CD8-positive, alpha-beta memory T cell (primary cell): ENCODE measurements at regions not wholly inside any gene's neighbourhood (a gene's known extent, or its start where the extent isn't known, plus 50 kb on each side); places are given as distances from the start of the nearest gene placed in this dataset.
A peak's percentile ranks its signal among the peaks of the same experiment; 100 is the strongest.
"Not testable (repeated sequence)": the region's sequence is repeated elsewhere in the genome, so short reads cannot be mapped to it uniquely, and the experiment has no call there.

ENCODE experiments used
- CTCF ChIA-PET: fragments of 350-600 bp; sonication (Branson Sonifier 250); formaldehyde crosslinking; loops from one replicate; lab custom pipeline; 2021; ENCODE audit warnings: antibody characterized with exemption; lab: Charles Lee
- POLR2A ChIA-PET: fragments of 350-600 bp; sonication (Branson Sonifier 250); formaldehyde crosslinking; loops from one replicate; lab custom pipeline; 2021; ENCODE audit warnings: antibody characterized with exemption; lab: Charles Lee
- DNase-seq, 5 donors: peaks; one replicate each; pipeline versions ENCODE4 v3.0.0 to v3.0.0-alpha.2; 2020 to 2022; ENCODE audit warnings: mixed read lengths in 1 of 5
- H3K27ac ChIP-seq: one replicate; pipeline ENCODE4 v1.7.0; 2013; ENCODE audit warnings: low read depth, mild to moderate bottlenecking, low read length, moderate library complexity
- H3K27me3 ChIP-seq: 2 replicates; pipeline ENCODE4 v1.7.0; 2013; ENCODE audit warnings: low read length, mild to moderate bottlenecking; ENCODE audit not compliant: insufficient read depth, poor library complexity, severe bottlenecking
- H3K36me3 ChIP-seq: 2 replicates; pipeline ENCODE4 v1.7.0; 2013; ENCODE audit warnings: mild to moderate bottlenecking, low read length, moderate library complexity; ENCODE audit not compliant: insufficient read depth
- H3K4me1 ChIP-seq: 2 replicates; pipeline ENCODE4 v1.7.0; 2013; ENCODE audit warnings: mild to moderate bottlenecking, low read length, moderate library complexity; ENCODE audit not compliant: insufficient read depth
- H3K4me3 ChIP-seq: 2 replicates; pipeline ENCODE4 v1.7.0; 2013; ENCODE audit warnings: mild to moderate bottlenecking, low read length
- H3K9me3 ChIP-seq: 2 replicates; pipeline ENCODE4 v1.7.0; 2013; ENCODE audit warnings: mild to moderate bottlenecking, low read length
- H3K27ac Mint-ChIP-seq, 8 donors: one replicate each; pipeline ENCODE4 v1.8.0; 2020 to 2021; ENCODE audit warnings: mixed read lengths in 8 of 8, mild to moderate bottlenecking in 6 of 8, inconsistent platforms in 3 of 8, moderate library complexity in 3 of 8
- H3K27me3 Mint-ChIP-seq, 2 donors: one replicate each; pipeline ENCODE4 v1.8.0; 2020 to 2021; ENCODE audit warnings: mixed read lengths in 2 of 2, mild to moderate bottlenecking in 1 of 2, moderate library complexity in 1 of 2
- H3K36me3 Mint-ChIP-seq, 3 donors: one replicate each; pipeline ENCODE4 v1.8.0; 2020 to 2021; ENCODE audit warnings: mixed read lengths in 3 of 3, inconsistent platforms in 1 of 3, mild to moderate bottlenecking in 1 of 3
- H3K4me1 Mint-ChIP-seq, 3 donors: one replicate each; pipeline ENCODE4 v1.8.0; 2020 to 2021; ENCODE audit warnings: mixed read lengths in 3 of 3, inconsistent platforms in 1 of 3, mild to moderate bottlenecking in 1 of 3
- H3K4me3 Mint-ChIP-seq, 7 donors: one replicate each; pipeline ENCODE4 v1.8.0; 2020 to 2021; ENCODE audit warnings: mixed read lengths in 7 of 7, mild to moderate bottlenecking in 6 of 7, moderate library complexity in 4 of 7, inconsistent platforms in 2 of 7
- H3K9me3 Mint-ChIP-seq, 5 donors: one replicate each; pipeline ENCODE4 v1.8.0; 2020 to 2022; ENCODE audit warnings: mixed read lengths in 5 of 5, mild to moderate bottlenecking in 3 of 5, moderate library complexity in 2 of 5, inconsistent platforms in 1 of 5

GRCh38 chr4:75172551-75172950 is 239.6 kb downstream of the PARM1 start:
- POLR2A ChIA-PET, result no interaction called here
- H3K27ac ChIP-seq, result no peak overlapping the region
- no peaks in the 10 kb centered on the region for H3K27me3 Mint-ChIP-seq

DNA sequence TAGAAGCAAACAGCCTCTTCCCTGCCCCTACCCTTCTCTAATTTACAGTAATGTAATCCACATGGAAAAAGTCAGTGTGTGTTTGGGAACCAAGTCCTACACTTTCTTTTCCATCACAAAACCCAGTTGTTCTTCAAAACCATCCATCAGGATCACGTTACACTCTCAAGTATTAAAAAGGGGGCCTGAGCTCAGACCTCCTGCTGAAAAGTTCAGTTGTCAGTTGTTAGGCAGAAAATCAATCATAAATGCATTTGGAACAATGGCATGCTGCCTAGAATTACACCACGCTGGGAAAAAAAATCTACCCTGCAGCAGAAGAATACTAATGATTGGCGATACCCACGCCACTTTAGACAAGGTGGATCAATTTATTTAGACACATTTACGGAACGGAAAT is 236.5 kb downstream of the PARM1 start:
- no peaks in the 10 kb centered on the region for H3K36me3 ChIP-seq
- no peak for DNase-seq
- CTCF ChIA-PET, result no interaction called here
- Mint-ChIP-seq H3K9me3 (peaks cover 0 to 16% (median 10%) of the 10 kb centered on the region in 5 donors), H3K27ac (no peak overlapping the region), H3K4me1 (no peaks in the 10 kb centered on the region), H3K27me3 (no peaks in the 10 kb centered on the region), H3K36me3 (no peaks in the 10 kb centered on the region), H3K4me3 (no peak overlapping the region)
- no peaks in the 10 kb centered on the region for H3K27me3 ChIP-seq
- H3K4me1 ChIP-seq, result no peaks in the 10 kb centered on the region
- POLR2A ChIA-PET, result no interaction called here
- H3K9me3 ChIP-seq, result no peaks in the 10 kb centered on the region
- no peak overlapping the region for H3K27ac ChIP-seq
- no peak overlapping the region for H3K4me3 ChIP-seq

More at GRCh38 chr4:75172551-75172950, 239.6 kb downstream of the PARM1 start:
- Histone ChIP-seq H3K9me3 (no peaks in the 10 kb centered on the region), H3K27me3 (no peaks in the 10 kb centered on the region), H3K4me1 (no peaks in the 10 kb centered on the region), H3K4me3 (no peak overlapping the region), H3K36me3 (no peaks in the 10 kb centered on the region)
- Mint-ChIP-seq H3K4me1 (no peaks in the 10 kb centered on the region), H3K27ac (no peak overlapping the region), H3K4me3 (no peak overlapping the region), H3K36me3 (no peaks in the 10 kb centered on the region), H3K9me3 (peaks cover 0 to 1% (median 0%) of the 10 kb centered on the region in 5 donors)
- CTCF ChIA-PET, result no interaction called here
- DNase-seq, result no peak

- Histone ChIP-seq H3K4me1 (no peaks in the 10 kb centered on the region), H3K9me3 (no peaks in the 10 kb centered on the region), H3K4me3 (no peak overlapping the region), H3K36me3 (no peaks in the 10 kb centered on the region), H3K27ac (no peak overlapping the region), H3K27me3 (no peaks in the 10 kb centered on the region)
- no peak overlapping the region for H3K27ac Mint-ChIP-seq
- no peaks in the 10 kb centered on the region for H3K36me3 Mint-ChIP-seq
- POLR2A ChIA-PET, result no interaction called here
- no peaks in the 10 kb centered on the region for H3K4me1 Mint-ChIP-seq
- peaks cover 0 to 16% (median 10%) of the 10 kb centered on the region in 5 donors for H3K9me3 Mint-ChIP-seq
- DNase-seq, result no peak
- CTCF ChIA-PET, result no interaction called here
- H3K4me3 Mint-ChIP-seq, result no peak overlapping the region
- H3K27me3 Mint-ChIP-seq, result no peaks in the 10 kb centered on the region
These were observed 236.1 kb downstream of the PARM1 start for GRCh38 chr4:75169020-75169419.

DNA sequence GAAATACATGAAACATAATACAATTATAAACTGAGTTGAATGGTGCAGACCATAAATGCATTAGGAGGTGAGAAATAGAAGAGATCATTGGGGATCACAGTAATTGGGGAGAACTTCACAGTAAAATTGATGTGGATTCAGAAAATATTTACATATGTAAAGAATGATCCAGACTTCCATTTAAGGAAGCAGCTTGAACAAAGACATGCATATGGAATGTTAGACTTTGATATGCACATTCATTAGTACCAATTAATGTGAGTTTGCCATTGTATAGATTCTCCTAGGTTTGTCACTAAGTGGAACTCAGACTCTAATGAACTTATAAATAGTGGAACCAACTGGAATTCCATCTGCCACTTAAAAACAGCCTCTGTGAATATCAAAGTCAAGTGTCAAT is 235.6 kb downstream of the PARM1 start:
- no peak overlapping the region for H3K27ac ChIP-seq
- POLR2A ChIA-PET, result no interaction called here
- no peak overlapping the region for H3K4me3 ChIP-seq
- Mint-ChIP-seq H3K36me3 (no peaks in the 10 kb centered on the region), H3K4me1 (no peaks in the 10 kb centered on the region), H3K27ac (no peak overlapping the region), H3K9me3 (peaks cover 0 to 16% (median 11%) of the 10 kb centered on the region in 5 donors), H3K4me3 (no peak overlapping the region), H3K27me3 (no peaks in the 10 kb centered on the region)
- H3K27me3 ChIP-seq, result no peaks in the 10 kb centered on the region
- CTCF ChIA-PET, result no interaction called here
- DNase-seq, result no peak
- H3K4me1 ChIP-seq, result no peaks in the 10 kb centered on the region
- no peaks in the 10 kb centered on the region for H3K36me3 ChIP-seq
- H3K9me3 ChIP-seq, result no peaks in the 10 kb centered on the region

DNA sequence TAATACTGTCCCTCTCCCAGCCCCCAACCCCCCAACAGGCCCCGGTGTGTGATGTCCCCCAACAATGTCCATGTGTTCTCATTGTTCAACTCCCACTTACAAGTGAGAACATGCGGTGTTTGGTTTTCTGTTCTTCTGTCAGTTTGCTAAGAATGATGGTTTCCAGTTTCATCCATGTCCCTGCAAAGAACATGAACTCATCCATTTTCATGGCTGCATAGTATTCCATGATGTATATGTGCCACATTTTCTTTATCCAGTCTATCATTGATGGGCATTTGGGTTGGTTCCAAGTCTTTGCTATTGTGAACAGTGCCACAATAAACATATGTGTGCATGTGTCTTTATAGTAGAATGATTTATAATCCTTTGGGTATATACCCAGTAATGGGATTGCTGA is 232.2 kb downstream of the PARM1 start:
- H3K36me3 Mint-ChIP-seq, DNase-seq, POLR2A ChIA-PET, H3K27me3 ChIP-seq, H3K4me3 ChIP-seq, CTCF ChIA-PET, H3K27ac ChIP-seq, H3K27me3 Mint-ChIP-seq, H3K9me3 ChIP-seq, H3K4me1 ChIP-seq, H3K4me3 Mint-ChIP-seq, H3K36me3 ChIP-seq, H3K4me1 Mint-ChIP-seq: not testable (repeated sequence)
- Mint-ChIP-seq H3K27ac (peak overlapping the region in 1 of 8 donors; percentile 74), H3K9me3 (peaks cover 0 to 16% (median 11%) of the 10 kb centered on the region in 5 donors)

GRCh38 chr4:75158451-75158850 is 225.5 kb downstream of the PARM1 start:
- Mint-ChIP-seq H3K36me3 (no peaks in the 10 kb centered on the region), H3K9me3 (peaks cover 7 to 19% (median 16%) of the 10 kb centered on the region in 5 donors), H3K27ac (no peak overlapping the region), H3K27me3 (no peaks in the 10 kb centered on the region), H3K4me3 (no peak overlapping the region), H3K4me1 (no peaks in the 10 kb centered on the region)
- Histone ChIP-seq H3K27ac (no peak overlapping the region), H3K36me3 (no peaks in the 10 kb centered on the region), H3K27me3 (no peaks in the 10 kb centered on the region), H3K9me3 (no peaks in the 10 kb centered on the region), H3K4me3 (no peak overlapping the region), H3K4me1 (no peaks in the 10 kb centered on the region)
- DNase-seq, result no peak
- POLR2A ChIA-PET, result no interaction called here
- CTCF ChIA-PET, result no interaction called here

GRCh38 chr4:75154994-75155393 is 222.1 kb downstream of the PARM1 start:
- Mint-ChIP-seq H3K4me1 (no peaks in the 10 kb centered on the region), H3K36me3 (no peaks in the 10 kb centered on the region)

DNA sequence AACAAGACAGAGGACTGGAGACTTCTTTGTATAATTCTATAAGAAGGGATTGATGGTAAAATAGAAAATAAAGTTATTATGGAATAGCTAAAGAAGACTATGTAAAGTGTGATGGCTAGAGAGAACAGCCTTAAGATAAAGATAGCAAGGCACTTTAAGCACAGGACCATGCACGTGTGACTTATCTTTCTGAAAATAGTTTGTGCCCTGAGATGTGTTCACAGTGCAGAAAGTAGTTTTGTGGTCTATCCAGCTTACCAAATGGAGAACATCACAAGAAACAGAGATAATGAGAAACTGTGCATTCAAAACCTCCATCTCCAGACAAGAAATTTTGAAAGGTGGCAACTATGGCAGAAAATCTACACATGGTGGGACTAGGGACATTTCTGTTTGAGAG is 213.3 kb downstream of the PARM1 start:
- Mint-ChIP-seq H3K27ac (no peak overlapping the region), H3K27me3 (no peaks in the 10 kb centered on the region), H3K4me1 (no peaks in the 10 kb centered on the region), H3K36me3 (no peaks in the 10 kb centered on the region), H3K4me3 (no peak overlapping the region), H3K9me3 (peaks cover 0 to 4% (median 0%) of the 10 kb centered on the region in 5 donors)
- no peaks in the 10 kb centered on the region for H3K27me3 ChIP-seq
- ChIA-PET CTCF (no interaction called here), POLR2A (no interaction called here)
- no peaks in the 10 kb centered on the region for H3K4me1 ChIP-seq
- H3K36me3 ChIP-seq, result no peaks in the 10 kb centered on the region
- H3K27ac ChIP-seq, result no peak overlapping the region
- DNase-seq, result no peak
- no peaks in the 10 kb centered on the region for H3K9me3 ChIP-seq
- no peak overlapping the region for H3K4me3 ChIP-seq

More at GRCh38 chr4:75154994-75155393, 222.1 kb downstream of the PARM1 start:
- Histone ChIP-seq H3K27ac (no peak overlapping the region), H3K9me3 (no peaks in the 10 kb centered on the region), H3K27me3 (no peaks in the 10 kb centered on the region), H3K4me1 (no peaks in the 10 kb centered on the region), H3K4me3 (no peak overlapping the region), H3K36me3 (no peaks in the 10 kb centered on the region)
- no peak for DNase-seq
- Mint-ChIP-seq H3K27ac (no peak overlapping the region), H3K27me3 (no peaks in the 10 kb centered on the region), H3K4me3 (no peak overlapping the region), H3K9me3 (peaks cover 7 to 31% (median 16%) of the 10 kb centered on the region in 5 donors)
- POLR2A ChIA-PET, result no interaction called here
- CTCF ChIA-PET, result no interaction called here

DNA sequence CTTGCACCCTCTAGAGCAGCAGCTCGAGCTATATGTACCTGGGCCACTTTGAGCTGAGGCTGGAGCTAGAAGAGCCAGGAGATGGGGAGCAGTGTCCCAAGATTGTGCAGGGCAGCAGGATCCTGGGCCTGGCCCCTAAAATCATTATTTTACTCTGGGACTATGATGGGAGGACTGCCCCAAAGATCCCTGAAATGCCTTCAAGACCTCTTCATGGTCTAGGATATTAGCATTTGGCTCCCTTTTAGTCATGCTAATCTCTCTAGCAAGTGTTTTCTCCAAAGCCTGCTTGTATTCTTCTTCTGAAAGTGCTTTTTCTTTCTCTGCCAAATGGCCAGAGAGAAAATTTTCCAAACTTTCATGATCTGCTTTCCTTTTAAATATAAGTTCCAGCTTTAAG is 211.6 kb downstream of the PARM1 start:
- H3K36me3 Mint-ChIP-seq, result no peaks in the 10 kb centered on the region
- ChIA-PET POLR2A (no interaction called here), CTCF (no interaction called here)
- no peak overlapping the region for H3K4me3 ChIP-seq
- H3K36me3 ChIP-seq, result no peaks in the 10 kb centered on the region
- no peaks in the 10 kb centered on the region for H3K4me1 ChIP-seq
- DNase-seq, result no peak
- peaks cover 0 to 5% (median 2%) of the 10 kb centered on the region in 5 donors for H3K9me3 Mint-ChIP-seq
- no peak overlapping the region for H3K4me3 Mint-ChIP-seq
- no peaks in the 10 kb centered on the region for H3K4me1 Mint-ChIP-seq
- no peaks in the 10 kb centered on the region for H3K27me3 Mint-ChIP-seq
- no peaks in the 10 kb centered on the region for H3K9me3 ChIP-seq
- H3K27ac Mint-ChIP-seq, result no peak overlapping the region
- H3K27me3 ChIP-seq, result no peaks in the 10 kb centered on the region
- no peak overlapping the region for H3K27ac ChIP-seq
